Fibroblast of the aortic adventitia (primary cell): ENCODE measurements at regions not wholly inside any gene's neighbourhood (a gene's known extent, or its start where the extent isn't known, plus 50 kb on each side); places are given as distances from the start of the nearest gene placed in this dataset.
A peak's percentile ranks its signal among the peaks of the same experiment; 100 is the strongest.

ENCODE experiments used
- DNase-seq: peaks from one replicate; pipeline ENCODE4 v3.0.0-alpha.2; 2010; ENCODE audit warnings: low read depth
- H3K4me3 ChIP-seq: 2 replicates; pipeline ENCODE4 v1.5.1; 2011; ENCODE audit warnings: low read depth, mild to moderate bottlenecking, control low read depth, low read length, moderate library complexity
- TF ChIP-seq, protein P1 (sequence below): IDR thresholded peaks from 2 replicates; pipeline ENCODE4 v1.5.1; 2011; ENCODE audit warnings: mild to moderate bottlenecking, low read length, control low read depth, inconsistent platforms; ENCODE audit not compliant: insufficient read depth

GRCh38 chr14:71753126-71753830, 179.0 kb upstream of the RGS6 start:
- peak; percentile 95 for DNase-seq
- H3K4me3 ChIP-seq: peak overlapping the region; percentile 34
- TF ChIP-seq, protein P1, sequence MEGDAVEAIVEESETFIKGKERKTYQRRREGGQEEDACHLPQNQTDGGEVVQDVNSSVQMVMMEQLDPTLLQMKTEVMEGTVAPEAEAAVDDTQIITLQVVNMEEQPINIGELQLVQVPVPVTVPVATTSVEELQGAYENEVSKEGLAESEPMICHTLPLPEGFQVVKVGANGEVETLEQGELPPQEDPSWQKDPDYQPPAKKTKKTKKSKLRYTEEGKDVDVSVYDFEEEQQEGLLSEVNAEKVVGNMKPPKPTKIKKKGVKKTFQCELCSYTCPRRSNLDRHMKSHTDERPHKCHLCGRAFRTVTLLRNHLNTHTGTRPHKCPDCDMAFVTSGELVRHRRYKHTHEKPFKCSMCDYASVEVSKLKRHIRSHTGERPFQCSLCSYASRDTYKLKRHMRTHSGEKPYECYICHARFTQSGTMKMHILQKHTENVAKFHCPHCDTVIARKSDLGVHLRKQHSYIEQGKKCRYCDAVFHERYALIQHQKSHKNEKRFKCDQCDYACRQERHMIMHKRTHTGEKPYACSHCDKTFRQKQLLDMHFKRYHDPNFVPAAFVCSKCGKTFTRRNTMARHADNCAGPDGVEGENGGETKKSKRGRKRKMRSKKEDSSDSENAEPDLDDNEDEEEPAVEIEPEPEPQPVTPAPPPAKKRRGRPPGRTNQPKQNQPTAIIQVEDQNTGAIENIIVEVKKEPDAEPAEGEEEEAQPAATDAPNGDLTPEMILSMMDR: peak; percentile 87

- DNase-seq: no peak
- H3K4me3 ChIP-seq: no peak overlapping the region
Observed at GRCh38 chr14:71753976-71754375, 178.3 kb upstream of the RGS6 start.

DNA sequence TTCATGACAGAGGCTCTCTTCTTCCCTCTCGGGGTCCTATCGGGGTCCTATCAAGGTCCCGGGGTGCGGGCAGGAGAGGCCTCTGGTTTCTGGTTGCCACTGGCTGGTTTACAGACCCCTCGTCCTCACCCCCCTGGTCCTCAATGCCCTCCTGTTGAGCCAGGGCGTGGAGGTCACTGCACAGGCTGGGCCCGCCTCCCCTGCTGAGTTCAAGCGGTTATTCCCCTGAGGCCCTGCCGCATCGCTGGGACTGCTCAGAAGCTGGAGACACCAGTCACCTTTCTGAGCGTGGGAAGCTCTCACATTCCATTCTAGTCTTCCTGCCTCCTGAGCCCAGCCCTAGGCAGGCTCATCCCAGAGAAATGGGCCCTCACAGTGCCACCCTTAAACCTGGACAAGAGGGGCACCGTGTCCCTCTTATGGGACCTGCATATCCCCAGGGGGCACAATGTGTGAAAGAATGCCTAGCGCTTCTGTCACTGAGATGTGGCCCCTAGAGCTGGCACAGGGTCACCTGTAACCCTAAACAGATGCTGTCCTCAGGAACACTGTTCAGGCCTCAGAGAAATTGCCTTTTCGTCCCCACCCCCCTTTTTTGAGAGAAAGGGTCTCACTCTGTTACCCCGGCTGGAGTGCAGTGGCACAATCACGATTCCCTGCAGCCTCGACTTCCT, 177.7 kb upstream of the RGS6 start:
- TF ChIP-seq, protein P1: no peak
- no peak overlapping the region for H3K4me3 ChIP-seq
- no peak for DNase-seq

More at GRCh38 chr14:71753976-71754375, 178.3 kb upstream of the RGS6 start:
- TF ChIP-seq, protein P1: no peak

DNA sequence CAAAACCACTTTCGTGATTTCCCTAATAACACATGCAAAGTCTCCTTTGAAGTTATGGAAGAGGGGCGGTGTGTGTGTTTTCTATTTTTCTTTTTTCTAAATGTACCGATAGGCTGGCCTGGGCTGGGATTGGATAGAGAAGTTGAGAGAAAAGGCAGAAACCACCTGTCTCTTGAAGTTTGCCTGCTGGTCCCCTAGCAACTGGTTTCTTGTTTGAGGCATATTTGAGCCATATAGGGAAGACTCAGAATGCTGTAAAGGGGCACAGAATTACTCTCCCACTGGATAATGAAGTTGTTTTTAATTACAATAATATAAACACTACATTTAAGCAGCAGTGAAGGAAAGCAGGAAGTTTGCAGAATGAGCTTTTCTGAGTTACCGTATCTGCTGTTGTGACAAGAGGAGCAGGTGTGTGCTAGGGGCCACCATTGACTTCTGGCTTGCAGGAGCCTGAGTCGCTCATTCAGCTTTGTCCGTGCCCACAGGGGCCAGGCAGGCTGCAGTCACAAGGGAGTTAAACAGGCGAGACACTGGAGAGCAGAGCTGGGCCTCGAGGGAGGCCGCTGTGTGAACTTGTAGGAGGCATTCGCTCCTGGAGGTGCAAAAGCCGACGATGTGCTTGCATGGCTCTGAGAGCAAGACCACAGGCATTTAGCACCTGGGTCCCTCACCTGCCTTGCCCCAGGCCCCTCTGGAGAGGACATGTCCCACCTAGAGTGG, 173.8 kb upstream of the RGS6 start:
- no peak overlapping the region for H3K4me3 ChIP-seq

DNA sequence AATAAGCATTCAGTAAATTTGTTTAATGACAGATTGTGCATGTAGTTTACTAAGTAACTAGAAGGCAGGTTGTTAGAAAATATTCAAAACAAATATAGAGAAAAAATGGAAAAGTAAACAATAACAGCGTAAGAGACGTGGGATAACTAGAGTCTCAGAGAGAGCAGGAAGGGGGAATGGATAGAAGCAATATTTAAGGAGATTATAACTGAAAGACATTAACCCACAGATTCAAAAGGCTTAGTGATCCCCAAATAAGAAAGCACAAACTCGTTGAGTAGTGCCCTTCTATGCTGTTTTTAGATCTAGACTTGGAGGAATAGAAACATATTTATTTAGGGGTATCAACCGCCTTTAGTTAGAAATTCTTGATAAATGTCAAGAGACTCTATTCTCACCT, 169.7 kb upstream of the RGS6 start:
- no peak overlapping the region for H3K4me3 ChIP-seq
- DNase-seq: no peak
- TF ChIP-seq, protein P1: no peak

More for the DNA sequence above, 173.8 kb upstream of the RGS6 start:
- TF ChIP-seq, protein P1: no peak
- no peak for DNase-seq

GRCh38 chr14:71764701-71765382, 167.4 kb upstream of the RGS6 start:
- TF ChIP-seq, protein P1: no peak
- peak overlapping the region; percentile 22 for H3K4me3 ChIP-seq
- DNase-seq: peak; percentile 32
